ENCODE measurements at regions not wholly inside any gene's neighbourhood (a gene's known extent, or its start where the extent isn't known, plus 50 kb on each side); places are given as distances from the start of the nearest gene placed in this dataset.
"Not testable (repeated sequence)": the region's sequence is repeated elsewhere in the genome, so short reads cannot be mapped to it uniquely, and the experiment has no call there.

- Mint-ChIP-seq H3K4me3 (ENCODE audit: low read depth) (no peak overlapping the region), H3K27ac (no peak overlapping the region), H3K9me3 (ENCODE audit: low read depth) (peaks cover 5% of the 10 kb centered on the region), H3K27me3 (no peaks in the 10 kb centered on the region), H3K4me1 (ENCODE audit: low read depth) (peaks cover 1% of the 10 kb centered on the region), H3K36me3 (ENCODE audit: insufficient read depth) (no peaks in the 10 kb centered on the region)
- no peak for TF ChIP-seq CTCF (IDR thresholded peaks at IDR 0.05; ENCODE audit: unreplicated experiment)
- DNase-seq (ENCODE audit: low spot score, unreplicated experiment) = no peak
These were observed 287.6 kb downstream of the SOCS6 start for GRCh38 chr18:70576276-70577022.

GRCh38 chr18:70574951-70575350 is 286.1 kb downstream of the SOCS6 start:
- not testable (repeated sequence) for H3K4me1 Mint-ChIP-seq (ENCODE audit: low read depth); H3K9me3 Mint-ChIP-seq (ENCODE audit: low read depth); H3K27me3 Mint-ChIP-seq; H3K4me3 Mint-ChIP-seq (ENCODE audit: low read depth); H3K36me3 Mint-ChIP-seq (ENCODE audit: insufficient read depth); DNase-seq (ENCODE audit: low spot score, unreplicated experiment)
- peak overlapping the region; percentile 38 for H3K27ac Mint-ChIP-seq

- DNase-seq (ENCODE audit: low spot score, unreplicated experiment) = not testable (repeated sequence)
These were observed 280.8 kb downstream of the SOCS6 start for GRCh38 chr18:70569647-70570046.

GRCh38 chr18:70559446-70559845 is 270.6 kb downstream of the SOCS6 start:
- Mint-ChIP-seq H3K27ac (no peak overlapping the region), H3K9me3 (ENCODE audit: low read depth) (no peaks in the 10 kb centered on the region), H3K4me3 (ENCODE audit: low read depth) (no peak overlapping the region), H3K27me3 (no peaks in the 10 kb centered on the region), H3K4me1 (ENCODE audit: low read depth) (no peaks in the 10 kb centered on the region), H3K36me3 (ENCODE audit: insufficient read depth) (no peaks in the 10 kb centered on the region)
- no peak for TF ChIP-seq CTCF (IDR thresholded peaks at IDR 0.05; ENCODE audit: unreplicated experiment)
- DNase-seq (ENCODE audit: low spot score, unreplicated experiment) = no peak

More at GRCh38 chr18:70569647-70570046, 280.8 kb downstream of the SOCS6 start:
- H3K9me3 Mint-ChIP-seq (ENCODE audit: low read depth); H3K4me1 Mint-ChIP-seq (ENCODE audit: low read depth); H3K27ac Mint-ChIP-seq; H3K4me3 Mint-ChIP-seq (ENCODE audit: low read depth); H3K27me3 Mint-ChIP-seq; H3K36me3 Mint-ChIP-seq (ENCODE audit: insufficient read depth): not testable (repeated sequence)

- no peaks in the 10 kb centered on the region for H3K36me3 Mint-ChIP-seq (ENCODE audit: insufficient read depth)
- no peak for DNase-seq (ENCODE audit: low spot score, unreplicated experiment)
- H3K27ac Mint-ChIP-seq = no peak overlapping the region
- TF ChIP-seq CTCF (IDR thresholded peaks at IDR 0.05; ENCODE audit: unreplicated experiment) = no peak
- no peak overlapping the region for H3K4me3 Mint-ChIP-seq (ENCODE audit: low read depth)
- no peaks in the 10 kb centered on the region for H3K4me1 Mint-ChIP-seq (ENCODE audit: low read depth)
- H3K9me3 Mint-ChIP-seq (ENCODE audit: low read depth) = no peaks in the 10 kb centered on the region
- H3K27me3 Mint-ChIP-seq = no peaks in the 10 kb centered on the region
These were observed 269.5 kb downstream of the SOCS6 start for GRCh38 chr18:70558371-70558770.

- H3K36me3 Mint-ChIP-seq (ENCODE audit: insufficient read depth) = no peaks in the 10 kb centered on the region
- no peak overlapping the region for H3K4me3 Mint-ChIP-seq (ENCODE audit: low read depth)
- H3K4me1 Mint-ChIP-seq (ENCODE audit: low read depth) = no peaks in the 10 kb centered on the region
- DNase-seq (ENCODE audit: low spot score, unreplicated experiment) = no peak
- no peak for TF ChIP-seq CTCF (IDR thresholded peaks at IDR 0.05; ENCODE audit: unreplicated experiment)
- H3K9me3 Mint-ChIP-seq (ENCODE audit: low read depth) = no peaks in the 10 kb centered on the region
- H3K27me3 Mint-ChIP-seq = no peaks in the 10 kb centered on the region
- H3K27ac Mint-ChIP-seq = no peak overlapping the region
These were observed 266.1 kb downstream of the SOCS6 start for GRCh38 chr18:70554854-70555445.
